ES-I3 (cell line): ENCODE measurements at regions not wholly inside any gene's neighbourhood (a gene's known extent, or its start where the extent isn't known, plus 50 kb on each side); places are given as distances from the start of the nearest gene placed in this dataset.

Experiments used
- H3K36me3 ChIP-seq: 2 replicates; pipeline ENCODE4 v1.6.1; 2013; ENCODE audit warnings: mild to moderate bottlenecking, low read length, control low read depth, moderate library complexity; ENCODE audit not compliant: insufficient read depth
- H3K4me1 ChIP-seq: 2 replicates; pipeline ENCODE4 v1.6.1; 2013; ENCODE audit warnings: mild to moderate bottlenecking, control low read depth, low read length; ENCODE audit not compliant: insufficient read depth
- H3K9ac ChIP-seq: 2 replicates; pipeline ENCODE4 v1.6.1; 2013; ENCODE audit warnings: low read depth, mild to moderate bottlenecking, low read length, moderate library complexity
- H3K9me3 ChIP-seq: 2 replicates; pipeline ENCODE4 v1.6.1; 2013; ENCODE audit warnings: mild to moderate bottlenecking, low read length, moderate library complexity; ENCODE audit not compliant: control insufficient read depth, insufficient read depth

GRCh38 chr11:123303924-123304323, 108.9 kb upstream of the CLMP start:
- no peaks in the 10 kb centered on the region for H3K36me3 ChIP-seq
- H3K9ac ChIP-seq: no peak overlapping the region
- H3K4me1 ChIP-seq: peaks cover 33% of the 10 kb centered on the region
- no peaks in the 10 kb centered on the region for H3K9me3 ChIP-seq

GRCh38 chr11:123302751-123303195, 107.7 kb upstream of the CLMP start:
- H3K36me3 ChIP-seq: no peaks in the 10 kb centered on the region
- no peaks in the 10 kb centered on the region for H3K9me3 ChIP-seq
- peaks cover 28% of the 10 kb centered on the region for H3K4me1 ChIP-seq
- no peak overlapping the region; the same call in 1 of the 2 replicates for H3K9ac ChIP-seq

GRCh38 chr11:123301696-123302400, 106.8 kb upstream of the CLMP start:
- Histone ChIP-seq H3K36me3 (no peaks in the 10 kb centered on the region), H3K9ac (peak overlapping the region; percentile 60), H3K9me3 (no peaks in the 10 kb centered on the region), H3K4me1 (peaks cover 24% of the 10 kb centered on the region)

GRCh38 chr11:123301013-123301591, 106.1 kb upstream of the CLMP start:
- Histone ChIP-seq H3K36me3 (no peaks in the 10 kb centered on the region), H3K4me1 (peaks cover 24% of the 10 kb centered on the region), H3K9me3 (no peaks in the 10 kb centered on the region), H3K9ac (0 out of 2 replicates have a peak overlapping the region, but pooled peaks have one; percentile 60)

- H3K4me1 ChIP-seq: peaks cover 16% of the 10 kb centered on the region
- H3K9me3 ChIP-seq: no peaks in the 10 kb centered on the region
- no peaks in the 10 kb centered on the region for H3K36me3 ChIP-seq
- H3K9ac ChIP-seq: no peak overlapping the region
These were observed 104.7 kb upstream of the CLMP start for GRCh38 chr11:123299721-123300120.

GRCh38 chr11:123298488-123299447, 103.7 kb upstream of the CLMP start:
- Histone ChIP-seq H3K4me1 (peaks cover 14% of the 10 kb centered on the region), H3K9me3 (no peaks in the 10 kb centered on the region), H3K36me3 (no peaks in the 10 kb centered on the region), H3K9ac (no peak overlapping the region)

GRCh38 chr11:123292647-123293046, 97.6 kb upstream of the CLMP start:
- H3K9me3 ChIP-seq: no peaks in the 10 kb centered on the region
- H3K4me1 ChIP-seq: no peaks in the 10 kb centered on the region
- no peaks in the 10 kb centered on the region for H3K36me3 ChIP-seq
- H3K9ac ChIP-seq: no peak overlapping the region

GRCh38 chr11:123291201-123291869, 96.3 kb upstream of the CLMP start:
- Histone ChIP-seq H3K9ac (no peak overlapping the region), H3K4me1 (no peaks in the 10 kb centered on the region), H3K9me3 (no peaks in the 10 kb centered on the region), H3K36me3 (no peaks in the 10 kb centered on the region)

GRCh38 chr11:123286761-123287160, 91.7 kb upstream of the CLMP start:
- Histone ChIP-seq H3K36me3 (no peaks in the 10 kb centered on the region), H3K9ac (no peak overlapping the region), H3K4me1 (no peaks in the 10 kb centered on the region), H3K9me3 (no peaks in the 10 kb centered on the region)

- Histone ChIP-seq H3K4me1 (no peaks in the 10 kb centered on the region), H3K36me3 (no peaks in the 10 kb centered on the region), H3K9me3 (no peaks in the 10 kb centered on the region), H3K9ac (no peak overlapping the region)
These were observed 91.2 kb upstream of the CLMP start for GRCh38 chr11:123286255-123286654.

GRCh38 chr11:123284454-123284853, 89.4 kb upstream of the CLMP start:
- no peaks in the 10 kb centered on the region for H3K9me3 ChIP-seq
- H3K36me3 ChIP-seq: no peaks in the 10 kb centered on the region
- H3K9ac ChIP-seq: no peak overlapping the region
- no peaks in the 10 kb centered on the region for H3K4me1 ChIP-seq

- H3K9ac ChIP-seq: no peak overlapping the region
- H3K9me3 ChIP-seq: no peaks in the 10 kb centered on the region; the same call in 1 of the 2 replicates
- no peaks in the 10 kb centered on the region for H3K4me1 ChIP-seq
- H3K36me3 ChIP-seq: no peaks in the 10 kb centered on the region
These were observed 87.5 kb upstream of the CLMP start for GRCh38 chr11:123282597-123282996.

- Histone ChIP-seq H3K4me1 (no peaks in the 10 kb centered on the region), H3K36me3 (no peaks in the 10 kb centered on the region), H3K9ac (no peak overlapping the region), H3K9me3 (no peaks in the 10 kb centered on the region; the same call in 1 of the 2 replicates)
These were observed 78.6 kb upstream of the CLMP start for GRCh38 chr11:123273616-123274015.

GRCh38 chr11:123272565-123272964, 77.5 kb upstream of the CLMP start:
- Histone ChIP-seq H3K4me1 (no peaks in the 10 kb centered on the region), H3K9me3 (no peaks in the 10 kb centered on the region), H3K9ac (no peak overlapping the region), H3K36me3 (no peaks in the 10 kb centered on the region)
